A549 (cell line): ENCODE measurements at regions not wholly inside any gene's neighbourhood (a gene's known extent, or its start where the extent isn't known, plus 50 kb on each side); places are given as distances from the start of the nearest gene placed in this dataset.

Source experiments
- BHLHE40 ChIP-seq: IDR thresholded peaks from 2 replicates; pipeline ENCODE4 v1.6.1; 2012; ENCODE audit warnings: low read depth, low read length, inconsistent platforms
- CEBPB ChIP-seq, 2 experiments: fragments of >200 bp in 1 of 2; sonication (Bioruptor Twin) in 1 of 2; formaldehyde crosslinking in 1 of 2; IDR thresholded peaks; 2 replicates each; pipeline ENCODE4 v1.6.1; 2012 to 2016
- CHD2 ChIP-seq: fragments of 150-350 bp; IDR thresholded peaks from 2 replicates; pipeline ENCODE4 v1.6.1; 2014; ENCODE audit warnings: low read length; ENCODE audit not compliant: partially characterized antibody
- CTCF ChIP-seq: fragments of >200 bp; sonication (Bioruptor Twin); formaldehyde crosslinking; IDR thresholded peaks from 3 replicates; pipeline ENCODE4 v1.5.1; 2016
- EHMT2 ChIP-seq: fragments of 200-600 bp; sonication (generic); IDR thresholded peaks from 2 replicates; pipeline ENCODE4 v1.6.1; 2016; ENCODE audit warnings: antibody characterized with exemption, low read depth, mild to moderate bottlenecking, moderate library complexity
- HDAC2 ChIP-seq: fragments of 200-600 bp; sonication (generic); IDR thresholded peaks from 2 replicates; pipeline ENCODE4 v1.6.1; 2016
- KDM1A ChIP-seq: fragments of 200-600 bp; sonication (generic); IDR thresholded peaks from 2 replicates; pipeline ENCODE4 v1.6.1; 2016; ENCODE audit warnings: low read depth, mild to moderate bottlenecking
- MAFK ChIP-seq: fragments of 450-650 bp; IDR thresholded peaks from 2 replicates; pipeline ENCODE4 v1.6.1; 2014; ENCODE audit not compliant: partially characterized antibody
- MAX ChIP-seq: IDR thresholded peaks from 2 replicates; pipeline ENCODE4 v1.6.1; 2012
- POLR2A ChIP-seq: IDR thresholded peaks from 2 replicates; pipeline ENCODE4 v1.6.1; 2012; ENCODE audit warnings: mild to moderate bottlenecking, low read length
- POLR2AphosphoS2 ChIP-seq: conservative IDR thresholded peaks from 2 replicates; pipeline ENCODE4 v1.6.1; 2012; ENCODE audit warnings: low read length, improper control_type of control experiment, inconsistent platforms
- REST ChIP-seq: fragments of 200-600 bp; sonication (generic); IDR thresholded peaks from 2 replicates; pipeline ENCODE4 v1.6.1; 2016; ENCODE audit warnings: antibody characterized with exemption, mild to moderate bottlenecking, moderate library complexity
- RNF2 ChIP-seq: fragments of 200-600 bp; sonication (generic); IDR thresholded peaks from 2 replicates; pipeline ENCODE4 v1.6.1; 2016; ENCODE audit warnings: low read depth, mild to moderate bottlenecking, antibody characterized with exemption, moderate library complexity, borderline replicate concordance

- TF ChIP-seq CTCF (no peak), POLR2A (no peak), MAX (no peak), CEBPB (IDR thresholded peaks at IDR 0.05) (no peak), RNF2 (no peak), REST (no peak), KDM1A (no peak), MAFK (no peak), POLR2AphosphoS2 (no peak), CHD2 (no peak), HDAC2 (no peak), EHMT2 (no peak), BHLHE40 (no peak)
These were observed 146.6 kb downstream of the HERPUD2 start for GRCh38 chr7:35548291-35548690.
